HAP-1 (cell line): ENCODE measurements at regions not wholly inside any gene's neighbourhood (a gene's known extent, or its start where the extent isn't known, plus 50 kb on each side); places are given as distances from the start of the nearest gene placed in this dataset.
A peak's percentile ranks its signal among the peaks of the same experiment; 100 is the strongest.

Source experiments
- DNase-seq, 2 experiments: peaks; one replicate each; pipeline ENCODE4 v3.0.0-alpha.2; 2016 to 2020; ENCODE audit warnings: low spot score in 2 of 2
- H3K27me3 ChIP-seq: fragments of 250-450 bp; sonication (Bioruptor Pico); 2 replicates; pipeline ENCODE4 v1.5.1; 2020; ENCODE audit warnings: low read depth, mild to moderate bottlenecking, moderate library complexity
- H3K36me3 ChIP-seq: fragments of 250-450 bp; sonication (Bioruptor Pico); replicated peaks from 2 replicates; pipeline ENCODE4 v1.5.1; 2020; ENCODE audit warnings: mild to moderate bottlenecking
- H3K4me1 ChIP-seq: fragments of 250-450 bp; sonication (Bioruptor Pico); 2 replicates; pipeline ENCODE4 v1.5.1; 2020; ENCODE audit warnings: mild to moderate bottlenecking
- H3K4me3 ChIP-seq: fragments of 250-450 bp; sonication (Bioruptor Pico); 2 replicates; pipeline ENCODE4 v1.5.1; 2020; ENCODE audit warnings: mild to moderate bottlenecking, moderate library complexity
- H3K9me3 ChIP-seq: fragments of 250-450 bp; sonication (Bioruptor Pico); 2 replicates; pipeline ENCODE4 v1.5.1; 2020; ENCODE audit warnings: mild to moderate bottlenecking, moderate library complexity
- in situ Hi-C: fragments of 300-500 bp; cut with MboI; formaldehyde crosslinking; loops from 3 replicates; pipeline ENCODE4 v1.14.3; 2020; ENCODE audit warnings: low sequenced_read_pairs, inconsistent platforms, mixed read lengths

- H3K27me3 ChIP-seq = no peaks in the 10 kb centered on the region
- DNase-seq = peak; percentile 22 to 33
- in situ Hi-C loops = no loop called here
Measured at GRCh38 chr3:17974206-17974841, 231.9 kb upstream of the TBC1D5 start.

GRCh38 chr3:17972959-17973906, 230.8 kb upstream of the TBC1D5 start:
- in situ Hi-C loops = no loop called here
- Histone ChIP-seq H3K9me3 (no peaks in the 10 kb centered on the region), H3K4me1 (peaks cover 44% of the 10 kb centered on the region), H3K27me3 (no peaks in the 10 kb centered on the region), H3K4me3 (no peak overlapping the region), H3K36me3 (no peaks in the 10 kb centered on the region)
- DNase-seq = peak; percentile 81 to 99

More at GRCh38 chr3:17974206-17974841, 231.9 kb upstream of the TBC1D5 start:
- H3K9me3 ChIP-seq = no peaks in the 10 kb centered on the region
- H3K36me3 ChIP-seq = no peaks in the 10 kb centered on the region
- peaks cover 40% of the 10 kb centered on the region for H3K4me1 ChIP-seq
- no peak overlapping the region for H3K4me3 ChIP-seq

- Histone ChIP-seq H3K4me1 (peaks cover 48% of the 10 kb centered on the region), H3K27me3 (no peaks in the 10 kb centered on the region), H3K9me3 (no peaks in the 10 kb centered on the region), H3K4me3 (no peak overlapping the region), H3K36me3 (no peaks in the 10 kb centered on the region)
- in situ Hi-C loops = no loop called here
- DNase-seq = peak; percentile 20 to 70
Measured at GRCh38 chr3:17972476-17972875, 230.0 kb upstream of the TBC1D5 start.

GRCh38 chr3:17972030-17972429, 229.6 kb upstream of the TBC1D5 start:
- no peak for DNase-seq
- H3K4me1 ChIP-seq = peaks cover 48% of the 10 kb centered on the region
- in situ Hi-C loops = no loop called here
- no peaks in the 10 kb centered on the region for H3K27me3 ChIP-seq
- H3K4me3 ChIP-seq = no peak overlapping the region
- no peaks in the 10 kb centered on the region for H3K9me3 ChIP-seq
- H3K36me3 ChIP-seq = no peaks in the 10 kb centered on the region

- Histone ChIP-seq H3K36me3 (no peaks in the 10 kb centered on the region), H3K27me3 (no peaks in the 10 kb centered on the region), H3K4me1 (peaks cover 48% of the 10 kb centered on the region), H3K4me3 (no peak overlapping the region), H3K9me3 (no peaks in the 10 kb centered on the region)
- in situ Hi-C loops = no loop called here
- DNase-seq = no peak
Measured at GRCh38 chr3:17969985-17970568, 227.6 kb upstream of the TBC1D5 start.

GRCh38 chr3:17969244-17969643, 226.8 kb upstream of the TBC1D5 start:
- no peak for DNase-seq
- in situ Hi-C loops = no loop called here
- Histone ChIP-seq H3K4me1 (peaks cover 43% of the 10 kb centered on the region), H3K4me3 (no peak overlapping the region), H3K9me3 (no peaks in the 10 kb centered on the region), H3K36me3 (no peaks in the 10 kb centered on the region), H3K27me3 (no peaks in the 10 kb centered on the region)

GRCh38 chr3:17967953-17968607, 225.6 kb upstream of the TBC1D5 start:
- Histone ChIP-seq H3K4me3 (no peak overlapping the region), H3K27me3 (no peaks in the 10 kb centered on the region), H3K36me3 (no peaks in the 10 kb centered on the region), H3K4me1 (peaks cover 36% of the 10 kb centered on the region), H3K9me3 (no peaks in the 10 kb centered on the region)
- peak in 1 of 2 experiments; percentile 8 for DNase-seq
- in situ Hi-C loops = no loop called here

- no peaks in the 10 kb centered on the region for H3K27me3 ChIP-seq
- no peak for DNase-seq
- in situ Hi-C loops = no loop called here
- peaks cover 29% of the 10 kb centered on the region for H3K4me1 ChIP-seq
- H3K36me3 ChIP-seq = no peaks in the 10 kb centered on the region
- H3K4me3 ChIP-seq = no peak overlapping the region
- no peaks in the 10 kb centered on the region for H3K9me3 ChIP-seq
Measured at GRCh38 chr3:17967111-17967510, 224.7 kb upstream of the TBC1D5 start.

GRCh38 chr3:17965331-17965730, 222.9 kb upstream of the TBC1D5 start:
- no peak for DNase-seq
- H3K4me3 ChIP-seq = no peak overlapping the region
- no peaks in the 10 kb centered on the region for H3K9me3 ChIP-seq
- in situ Hi-C loops = no loop called here
- H3K27me3 ChIP-seq = no peaks in the 10 kb centered on the region
- peaks cover 11% of the 10 kb centered on the region for H3K4me1 ChIP-seq
- H3K36me3 ChIP-seq = no peaks in the 10 kb centered on the region

GRCh38 chr3:17964108-17964507, 221.7 kb upstream of the TBC1D5 start:
- Histone ChIP-seq H3K9me3 (no peaks in the 10 kb centered on the region), H3K4me3 (no peak overlapping the region), H3K36me3 (no peaks in the 10 kb centered on the region), H3K27me3 (no peaks in the 10 kb centered on the region), H3K4me1 (peaks cover 8% of the 10 kb centered on the region)
- in situ Hi-C loops = no loop called here
- DNase-seq = no peak

GRCh38 chr3:17955411-17955810, 213.0 kb upstream of the TBC1D5 start:
- H3K4me1 ChIP-seq = no peaks in the 10 kb centered on the region
- H3K27me3 ChIP-seq = no peaks in the 10 kb centered on the region
- DNase-seq = no peak
- no peaks in the 10 kb centered on the region for H3K9me3 ChIP-seq
- no peaks in the 10 kb centered on the region for H3K36me3 ChIP-seq
- in situ Hi-C loops = no loop called here
- no peak overlapping the region for H3K4me3 ChIP-seq

GRCh38 chr3:17954801-17955200, 212.4 kb upstream of the TBC1D5 start:
- no peaks in the 10 kb centered on the region for H3K4me1 ChIP-seq
- no peak overlapping the region for H3K4me3 ChIP-seq
- H3K27me3 ChIP-seq = no peaks in the 10 kb centered on the region
- in situ Hi-C loops = no loop called here
- no peak for DNase-seq
- no peaks in the 10 kb centered on the region for H3K9me3 ChIP-seq
- H3K36me3 ChIP-seq = no peaks in the 10 kb centered on the region

- DNase-seq = no peak
Measured at GRCh38 chr3:17951241-17951640, 208.8 kb upstream of the TBC1D5 start.

More at GRCh38 chr3:17951241-17951640, 208.8 kb upstream of the TBC1D5 start:
- Histone ChIP-seq H3K9me3 (no peaks in the 10 kb centered on the region), H3K27me3 (no peaks in the 10 kb centered on the region), H3K36me3 (no peaks in the 10 kb centered on the region), H3K4me1 (no peaks in the 10 kb centered on the region), H3K4me3 (no peak overlapping the region)
- in situ Hi-C loops = no loop called here
